ENCODE measurements at regions not wholly inside any gene's neighbourhood (a gene's known extent, or its start where the extent isn't known, plus 50 kb on each side); places are given as distances from the start of the nearest gene placed in this dataset.

DNA sequence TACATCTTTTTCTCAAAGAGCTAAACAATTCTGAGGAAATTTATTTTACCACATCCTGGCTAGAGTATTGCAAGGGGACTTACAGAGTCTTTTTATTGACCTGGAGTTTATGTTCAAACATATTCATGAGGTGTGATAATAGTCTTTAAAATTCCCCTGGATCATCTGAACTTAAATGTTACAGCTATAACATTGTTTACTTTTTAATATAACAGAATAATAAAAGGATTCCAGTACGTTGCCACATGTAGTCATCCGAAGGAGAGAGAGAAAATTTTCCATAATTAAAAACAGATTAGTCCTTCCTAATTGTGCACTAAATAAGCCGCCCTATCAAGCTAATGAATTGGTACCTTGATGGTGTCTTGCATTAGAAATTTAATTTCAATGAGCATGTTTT is 765.4 kb upstream of the MAP3K7 start:
- Histone ChIP-seq H3K4me3 (ENCODE audit: control insufficient read depth in 2 of 3, extremely low read depth in 1 of 3, insufficient read depth in 2 of 3, low read depth in 1 of 3, low read length in 3 of 3) (no peak overlapping the region), H2AFZ (ENCODE audit: control insufficient read depth, low read length) (no peak overlapping the region), H3K79me2 (ENCODE audit: control insufficient read depth, insufficient read depth, low read length) (no peaks in the 10 kb centered on the region), H3K4me2 (ENCODE audit: control insufficient read depth, extremely low read depth, insufficient read depth, low read depth, low read length) (no peak overlapping the region), H3K9me1 (ENCODE audit: control insufficient read depth, extremely low read depth, insufficient read depth, low read length) (no peaks in the 10 kb centered on the region), H3K27ac (ENCODE audit: control insufficient read depth, insufficient read depth, low read length) (no peak overlapping the region), H4K20me1 (ENCODE audit: control insufficient read depth, extremely low read depth, insufficient read depth, low read length) (no peaks in the 10 kb centered on the region), H3K27me3 (ENCODE audit: control insufficient read depth, extremely low read depth, insufficient read depth, low read length) (no peaks in the 10 kb centered on the region), H3K9me3 (ENCODE audit: control insufficient read depth, low read depth, low read length) (no peaks in the 10 kb centered on the region), H3K36me3 (ENCODE audit: control insufficient read depth in 2 of 2, extremely low read depth in 1 of 2, insufficient read depth in 2 of 2, low read length in 2 of 2) (no peaks in the 10 kb centered on the region), H3K9ac (ENCODE audit: control insufficient read depth, extremely low read depth, insufficient read depth, low read length) (no peak overlapping the region), H3K4me1 (ENCODE audit: control insufficient read depth, extremely low read depth, insufficient read depth, low read length) (no peaks in the 10 kb centered on the region)
- TF ChIP-seq, protein P1, sequence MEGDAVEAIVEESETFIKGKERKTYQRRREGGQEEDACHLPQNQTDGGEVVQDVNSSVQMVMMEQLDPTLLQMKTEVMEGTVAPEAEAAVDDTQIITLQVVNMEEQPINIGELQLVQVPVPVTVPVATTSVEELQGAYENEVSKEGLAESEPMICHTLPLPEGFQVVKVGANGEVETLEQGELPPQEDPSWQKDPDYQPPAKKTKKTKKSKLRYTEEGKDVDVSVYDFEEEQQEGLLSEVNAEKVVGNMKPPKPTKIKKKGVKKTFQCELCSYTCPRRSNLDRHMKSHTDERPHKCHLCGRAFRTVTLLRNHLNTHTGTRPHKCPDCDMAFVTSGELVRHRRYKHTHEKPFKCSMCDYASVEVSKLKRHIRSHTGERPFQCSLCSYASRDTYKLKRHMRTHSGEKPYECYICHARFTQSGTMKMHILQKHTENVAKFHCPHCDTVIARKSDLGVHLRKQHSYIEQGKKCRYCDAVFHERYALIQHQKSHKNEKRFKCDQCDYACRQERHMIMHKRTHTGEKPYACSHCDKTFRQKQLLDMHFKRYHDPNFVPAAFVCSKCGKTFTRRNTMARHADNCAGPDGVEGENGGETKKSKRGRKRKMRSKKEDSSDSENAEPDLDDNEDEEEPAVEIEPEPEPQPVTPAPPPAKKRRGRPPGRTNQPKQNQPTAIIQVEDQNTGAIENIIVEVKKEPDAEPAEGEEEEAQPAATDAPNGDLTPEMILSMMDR (optimal IDR thresholded peaks at IDR 0.05 in 1 of 3, IDR thresholded peaks at IDR 0.05 in 1 of 3, conservative IDR thresholded peaks at IDR 0.05 in 1 of 3; ENCODE audit: extremely low read depth in 1 of 3, insufficient read depth in 2 of 3, low read length in 3 of 3): no peak
- TF ChIP-seq EZH2 (IDR thresholded peaks at IDR 0.05; ENCODE audit: low read length): no peak
- FAIRE-seq (no peak), DNase-seq (ENCODE audit: low read depth, low spot score) (no peak)
- dilution Hi-C loops (cut with MboI; ENCODE audit: extremely low pct_ligation_motif_present, low sequenced_read_pairs): no loop called here

DNA sequence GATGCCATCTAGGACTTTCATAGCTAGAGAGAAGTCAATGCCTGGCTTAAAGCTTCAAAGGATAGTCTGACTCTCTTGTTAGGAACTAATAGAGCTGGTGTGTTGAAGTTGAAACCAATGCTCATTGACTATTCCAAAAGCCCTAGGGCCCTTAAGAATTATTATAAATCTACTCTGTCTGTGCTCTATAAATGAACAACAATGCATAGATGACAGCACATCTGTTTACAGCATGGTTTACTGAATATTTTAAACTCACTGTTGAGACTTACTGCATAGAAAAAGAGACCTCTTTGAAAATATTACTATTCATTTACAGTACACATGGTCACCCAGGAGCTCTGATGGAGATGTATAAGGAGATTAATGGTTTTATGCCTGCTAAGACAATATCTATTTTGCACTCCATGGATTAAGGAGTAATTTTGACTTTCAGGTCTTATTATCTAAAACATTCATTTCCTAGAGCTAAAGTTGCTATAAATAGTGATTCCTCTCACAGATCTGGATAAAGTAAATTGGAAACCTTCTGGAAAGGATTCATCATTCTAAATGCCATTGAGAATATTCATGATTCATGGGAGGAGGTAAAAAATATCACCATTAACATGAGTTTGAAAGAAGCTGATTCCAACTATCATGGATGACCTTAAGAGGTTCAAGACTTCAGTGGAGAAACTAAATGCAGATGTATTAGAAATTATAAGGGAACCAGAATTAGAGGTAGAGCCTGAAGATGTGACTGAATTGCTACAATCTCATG is 763.5 kb upstream of the MAP3K7 start:
- Histone ChIP-seq H3K9ac (ENCODE audit: control insufficient read depth, extremely low read depth, insufficient read depth, low read length) (no peak overlapping the region), H3K36me3 (ENCODE audit: control insufficient read depth in 2 of 2, extremely low read depth in 1 of 2, insufficient read depth in 2 of 2, low read length in 2 of 2) (no peaks in the 10 kb centered on the region), H3K4me1 (ENCODE audit: control insufficient read depth, extremely low read depth, insufficient read depth, low read length) (no peaks in the 10 kb centered on the region), H3K27ac (ENCODE audit: control insufficient read depth, insufficient read depth, low read length) (no peak overlapping the region), H4K20me1 (ENCODE audit: control insufficient read depth, extremely low read depth, insufficient read depth, low read length) (no peaks in the 10 kb centered on the region), H3K9me1 (ENCODE audit: control insufficient read depth, extremely low read depth, insufficient read depth, low read length) (no peaks in the 10 kb centered on the region), H3K27me3 (ENCODE audit: control insufficient read depth, extremely low read depth, insufficient read depth, low read length) (no peaks in the 10 kb centered on the region), H3K4me3 (ENCODE audit: control insufficient read depth in 2 of 3, extremely low read depth in 1 of 3, insufficient read depth in 2 of 3, low read depth in 1 of 3, low read length in 3 of 3) (no peak overlapping the region), H2AFZ (ENCODE audit: control insufficient read depth, low read length) (no peak overlapping the region), H3K9me3 (ENCODE audit: control insufficient read depth, low read depth, low read length) (no peaks in the 10 kb centered on the region), H3K4me2 (ENCODE audit: control insufficient read depth, extremely low read depth, insufficient read depth, low read depth, low read length) (no peak overlapping the region), H3K79me2 (ENCODE audit: control insufficient read depth, insufficient read depth, low read length) (no peaks in the 10 kb centered on the region)
- DNase-seq (ENCODE audit: low read depth, low spot score) (no peak), FAIRE-seq (no peak)
- no peak for TF ChIP-seq EZH2 (IDR thresholded peaks at IDR 0.05; ENCODE audit: low read length)
- TF ChIP-seq, protein P1 (optimal IDR thresholded peaks at IDR 0.05 in 1 of 3, IDR thresholded peaks at IDR 0.05 in 1 of 3, conservative IDR thresholded peaks at IDR 0.05 in 1 of 3; ENCODE audit: extremely low read depth in 1 of 3, insufficient read depth in 2 of 3, low read length in 3 of 3): no peak
- dilution Hi-C loops (cut with MboI; ENCODE audit: extremely low pct_ligation_motif_present, low sequenced_read_pairs): no loop called here

Data from keratinocyte (primary cell).